Activated naive CD4-positive, alpha-beta T cell treated with anti-CD3 and anti-CD28 coated beads, Interleukin-2, amount 10 ng/mL, durations not matched to agents 7 days and 5 days (primary cell): ENCODE measurements at regions not wholly inside any gene's neighbourhood (a gene's known extent, or its start where the extent isn't known, plus 50 kb on each side); places are given as distances from the start of the nearest gene placed in this dataset.
"Not testable (repeated sequence)": the region's sequence is repeated elsewhere in the genome, so short reads cannot be mapped to it uniquely, and the experiment has no call there.

Experiments
- CTCF ChIA-PET: fragments of 350-600 bp; sonication (Branson Sonifier 250); formaldehyde crosslinking; loops from one replicate; lab custom pipeline; 2021; ENCODE audit warnings: antibody characterized with exemption; lab: Charles Lee
- DNase-seq: peaks from one replicate; pipeline ENCODE4 v3.0.0-alpha.2; 2020
- H3K27ac Mint-ChIP-seq: one replicate; pipeline ENCODE4 v1.8.0; 2021; ENCODE audit warnings: mild to moderate bottlenecking, moderate library complexity, mixed read lengths
- H3K27me3 Mint-ChIP-seq: one replicate; pipeline ENCODE4 v1.8.0; 2021; ENCODE audit warnings: mild to moderate bottlenecking, mixed read lengths
- H3K36me3 Mint-ChIP-seq: one replicate; pipeline ENCODE4 v1.8.0; 2021; ENCODE audit warnings: mixed read lengths
- H3K4me1 Mint-ChIP-seq: one replicate; pipeline ENCODE4 v1.8.0; 2021; ENCODE audit warnings: mixed read lengths
- H3K4me3 Mint-ChIP-seq: one replicate; pipeline ENCODE4 v1.8.0; 2021; ENCODE audit warnings: mild to moderate bottlenecking, moderate library complexity, mixed read lengths
- H3K9me3 Mint-ChIP-seq: one replicate; pipeline ENCODE4 v1.8.0; 2021; ENCODE audit warnings: mixed read lengths

- CTCF ChIA-PET, H3K36me3 Mint-ChIP-seq, H3K4me3 Mint-ChIP-seq, H3K27ac Mint-ChIP-seq, DNase-seq, H3K27me3 Mint-ChIP-seq, H3K9me3 Mint-ChIP-seq: not testable (repeated sequence)
- H3K4me1 Mint-ChIP-seq, result peaks cover 22% of the 10 kb centered on the region
These were observed 380.0 kb downstream of the ANAPC1 start for GRCh38 chr2:111503844-111504570.

- H3K4me1 Mint-ChIP-seq, result peaks cover 22% of the 10 kb centered on the region
- H3K27me3 Mint-ChIP-seq, DNase-seq, H3K4me3 Mint-ChIP-seq, CTCF ChIA-PET, H3K9me3 Mint-ChIP-seq, H3K27ac Mint-ChIP-seq, H3K36me3 Mint-ChIP-seq: not testable (repeated sequence)
These were observed 379.4 kb downstream of the ANAPC1 start for GRCh38 chr2:111504571-111504942.

GRCh38 chr2:111505267-111505666, 378.7 kb downstream of the ANAPC1 start:
- H3K27me3 Mint-ChIP-seq, H3K27ac Mint-ChIP-seq, DNase-seq, H3K4me3 Mint-ChIP-seq, H3K36me3 Mint-ChIP-seq, H3K9me3 Mint-ChIP-seq, CTCF ChIA-PET: not testable (repeated sequence)
- H3K4me1 Mint-ChIP-seq, result peaks cover 22% of the 10 kb centered on the region

GRCh38 chr2:111506936-111507335, 377.1 kb downstream of the ANAPC1 start:
- H3K9me3 Mint-ChIP-seq, H3K4me3 Mint-ChIP-seq, H3K36me3 Mint-ChIP-seq, H3K27me3 Mint-ChIP-seq, CTCF ChIA-PET: not testable (repeated sequence)
- Mint-ChIP-seq H3K4me1 (peaks cover 22% of the 10 kb centered on the region), H3K27ac (peak overlapping the region; percentile 68)
- DNase-seq, result peak; percentile 52

GRCh38 chr2:111509225-111509869, 374.6 kb downstream of the ANAPC1 start:
- H3K4me3 Mint-ChIP-seq, H3K27ac Mint-ChIP-seq, H3K27me3 Mint-ChIP-seq, H3K36me3 Mint-ChIP-seq, H3K9me3 Mint-ChIP-seq, CTCF ChIA-PET, DNase-seq: not testable (repeated sequence)
- peaks cover 18% of the 10 kb centered on the region for H3K4me1 Mint-ChIP-seq

- H3K9me3 Mint-ChIP-seq, H3K36me3 Mint-ChIP-seq, H3K4me3 Mint-ChIP-seq, CTCF ChIA-PET, H3K27me3 Mint-ChIP-seq, DNase-seq, H3K27ac Mint-ChIP-seq: not testable (repeated sequence)
- H3K4me1 Mint-ChIP-seq, result peaks cover 15% of the 10 kb centered on the region
These were observed 373.6 kb downstream of the ANAPC1 start for GRCh38 chr2:111510384-111510783.

- H3K27ac Mint-ChIP-seq, DNase-seq, H3K36me3 Mint-ChIP-seq, H3K27me3 Mint-ChIP-seq, H3K4me3 Mint-ChIP-seq, CTCF ChIA-PET, H3K9me3 Mint-ChIP-seq: not testable (repeated sequence)
- peaks cover 11% of the 10 kb centered on the region for H3K4me1 Mint-ChIP-seq
These were observed 372.9 kb downstream of the ANAPC1 start for GRCh38 chr2:111511062-111511461.

GRCh38 chr2:111512378-111512777, 371.6 kb downstream of the ANAPC1 start:
- H3K4me1 Mint-ChIP-seq, H3K4me3 Mint-ChIP-seq, H3K9me3 Mint-ChIP-seq, H3K27ac Mint-ChIP-seq, H3K36me3 Mint-ChIP-seq, DNase-seq, H3K27me3 Mint-ChIP-seq, CTCF ChIA-PET: not testable (repeated sequence)

GRCh38 chr2:111514138-111514537, 369.9 kb downstream of the ANAPC1 start:
- H3K9me3 Mint-ChIP-seq, H3K36me3 Mint-ChIP-seq, H3K4me1 Mint-ChIP-seq, H3K27ac Mint-ChIP-seq, DNase-seq, CTCF ChIA-PET, H3K4me3 Mint-ChIP-seq: not testable (repeated sequence)
- peaks cover 10% of the 10 kb centered on the region for H3K27me3 Mint-ChIP-seq

- H3K27ac Mint-ChIP-seq, DNase-seq, H3K36me3 Mint-ChIP-seq, H3K4me3 Mint-ChIP-seq, CTCF ChIA-PET, H3K4me1 Mint-ChIP-seq, H3K9me3 Mint-ChIP-seq: not testable (repeated sequence)
- H3K27me3 Mint-ChIP-seq, result peaks cover 27% of the 10 kb centered on the region
These were observed 366.8 kb downstream of the ANAPC1 start for GRCh38 chr2:111517050-111517720.

GRCh38 chr2:111517721-111518053, 366.3 kb downstream of the ANAPC1 start:
- CTCF ChIA-PET, DNase-seq, H3K4me3 Mint-ChIP-seq, H3K9me3 Mint-ChIP-seq, H3K36me3 Mint-ChIP-seq, H3K4me1 Mint-ChIP-seq, H3K27ac Mint-ChIP-seq: not testable (repeated sequence)
- H3K27me3 Mint-ChIP-seq, result peaks cover 27% of the 10 kb centered on the region

- no peak for DNase-seq
- CTCF ChIA-PET, result no interaction called here
- Mint-ChIP-seq H3K4me3 (no peak overlapping the region), H3K9me3 (no peaks in the 10 kb centered on the region), H3K27ac (no peak overlapping the region), H3K27me3 (peaks cover 32% of the 10 kb centered on the region), H3K4me1 (no peaks in the 10 kb centered on the region), H3K36me3 (peaks cover 7% of the 10 kb centered on the region)
These were observed 364.9 kb downstream of the ANAPC1 start for GRCh38 chr2:111519071-111519470.

- Mint-ChIP-seq H3K36me3 (peaks cover 7% of the 10 kb centered on the region), H3K4me1 (no peaks in the 10 kb centered on the region), H3K27ac (no peak overlapping the region), H3K9me3 (no peaks in the 10 kb centered on the region), H3K27me3 (peaks cover 32% of the 10 kb centered on the region), H3K4me3 (no peak overlapping the region)
- DNase-seq, result no peak
- CTCF ChIA-PET, result no interaction called here
These were observed 361.7 kb downstream of the ANAPC1 start for GRCh38 chr2:111522231-111522768.

GRCh38 chr2:111523009-111523408, 361.0 kb downstream of the ANAPC1 start:
- Mint-ChIP-seq H3K4me3 (no peak overlapping the region), H3K4me1 (peaks cover under 1% of the 10 kb centered on the region), H3K9me3 (no peaks in the 10 kb centered on the region), H3K27me3 (peaks cover 32% of the 10 kb centered on the region), H3K27ac (no peak overlapping the region), H3K36me3 (peaks cover 7% of the 10 kb centered on the region)
- DNase-seq, result no peak
- CTCF ChIA-PET, result no interaction called here

- DNase-seq, H3K4me3 Mint-ChIP-seq, H3K36me3 Mint-ChIP-seq, H3K9me3 Mint-ChIP-seq, CTCF ChIA-PET, H3K4me1 Mint-ChIP-seq, H3K27ac Mint-ChIP-seq: not testable (repeated sequence)
- H3K27me3 Mint-ChIP-seq, result peaks cover 26% of the 10 kb centered on the region
These were observed 359.0 kb downstream of the ANAPC1 start for GRCh38 chr2:111525026-111525425.
